HG02571 (cell line): ENCODE measurements at regions not wholly inside any gene's neighbourhood (a gene's known extent, or its start where the extent isn't known, plus 50 kb on each side); places are given as distances from the start of the nearest gene placed in this dataset.

Experiments
- ATAC-seq: cut with Tn5 transposase; IDR thresholded peaks from one replicate; pipeline ENCODE4 v1.9.1; 2021; ENCODE audit warnings: mild to moderate bottlenecking, moderate library complexity; ENCODE audit not compliant: unreplicated experiment

- ATAC-seq = no peak
Measured at GRCh38 chr11:92739491-92739890, 230.0 kb upstream of the MTNR1B start.

- ATAC-seq = no peak
Measured at GRCh38 chr11:92740276-92740675, 229.2 kb upstream of the MTNR1B start.

DNA sequence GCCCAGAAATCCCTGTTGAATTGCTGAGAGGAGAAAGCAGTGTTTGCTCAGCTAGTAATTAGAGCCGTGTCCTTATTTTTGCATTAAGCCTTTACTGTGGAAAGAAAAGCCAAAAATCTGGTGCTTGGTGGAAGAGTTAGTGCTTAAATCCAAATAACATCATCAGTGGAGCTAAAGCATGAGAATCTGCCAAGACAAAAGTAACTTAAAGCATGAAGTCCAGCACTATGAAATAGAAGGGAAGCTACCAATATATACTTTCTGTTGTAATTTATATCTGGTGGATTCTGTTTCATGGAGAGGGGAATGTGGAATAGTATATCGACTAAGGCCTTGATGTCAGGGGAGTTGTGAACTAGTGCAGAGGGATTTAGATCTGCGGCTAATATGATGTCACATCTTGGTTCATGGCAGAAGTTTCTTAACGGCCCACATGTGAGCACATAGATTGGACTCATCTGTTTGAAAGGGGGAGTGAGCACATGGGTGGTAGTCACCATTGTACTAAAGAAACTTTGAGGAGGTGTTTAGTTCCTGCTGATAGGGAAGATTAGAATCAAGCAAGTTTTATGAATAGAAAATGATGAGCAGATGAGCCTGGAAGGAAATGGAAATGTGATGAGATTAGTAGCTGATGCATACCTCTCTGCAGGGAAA is 224.4 kb upstream of the MTNR1B start:
- ATAC-seq = no peak

GRCh38 chr11:92750794-92751193 is 218.7 kb upstream of the MTNR1B start:
- ATAC-seq = no peak

GRCh38 chr11:92751594-92751993 is 217.9 kb upstream of the MTNR1B start:
- no peak for ATAC-seq

DNA sequence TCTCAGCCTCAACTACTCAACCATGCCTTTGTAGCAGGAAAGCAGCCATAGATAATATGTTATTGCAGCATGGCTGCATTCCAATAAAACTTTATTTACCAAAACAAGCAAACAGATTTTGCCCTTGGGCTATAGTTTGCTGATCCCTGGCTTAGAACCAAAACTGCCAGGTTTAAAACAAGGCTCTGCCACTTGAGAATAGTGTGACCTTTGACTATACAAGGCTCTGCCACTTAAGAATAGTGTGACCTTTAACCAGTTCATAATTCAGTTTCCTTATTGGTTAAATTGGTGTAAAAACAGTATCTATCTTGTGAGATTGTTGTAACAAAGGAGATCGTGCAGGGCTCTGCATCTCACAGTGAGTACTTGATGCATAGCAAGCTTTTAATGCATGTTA is 217.3 kb upstream of the MTNR1B start:
- no peak for ATAC-seq

GRCh38 chr11:92753161-92753560 is 216.3 kb upstream of the MTNR1B start:
- ATAC-seq = no peak

DNA sequence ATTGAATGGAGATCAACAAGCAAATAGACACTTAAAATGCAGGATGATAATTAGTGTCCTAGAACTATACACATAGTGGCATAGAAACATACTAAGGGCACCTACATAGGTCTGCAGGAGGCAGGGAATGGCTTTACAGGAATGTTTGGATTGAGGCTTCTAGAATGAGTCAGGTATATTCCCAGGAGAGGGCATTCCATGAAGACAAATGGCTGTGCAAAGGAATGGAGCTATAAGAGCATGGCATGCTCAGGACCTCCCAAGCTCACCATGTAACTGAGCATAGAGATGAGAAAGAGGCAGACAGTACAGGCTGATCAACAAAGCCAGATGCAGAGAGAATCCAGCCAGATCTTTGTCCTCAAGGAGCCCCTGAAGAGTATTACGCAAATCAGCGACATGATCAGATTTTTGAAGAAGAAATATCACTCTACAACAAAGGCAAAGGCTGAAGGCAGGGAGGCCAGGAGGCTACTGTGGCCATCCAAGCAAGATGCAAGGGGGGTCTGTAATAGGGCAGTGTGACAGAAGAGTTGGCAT is 211.1 kb upstream of the MTNR1B start:
- no peak for ATAC-seq

DNA sequence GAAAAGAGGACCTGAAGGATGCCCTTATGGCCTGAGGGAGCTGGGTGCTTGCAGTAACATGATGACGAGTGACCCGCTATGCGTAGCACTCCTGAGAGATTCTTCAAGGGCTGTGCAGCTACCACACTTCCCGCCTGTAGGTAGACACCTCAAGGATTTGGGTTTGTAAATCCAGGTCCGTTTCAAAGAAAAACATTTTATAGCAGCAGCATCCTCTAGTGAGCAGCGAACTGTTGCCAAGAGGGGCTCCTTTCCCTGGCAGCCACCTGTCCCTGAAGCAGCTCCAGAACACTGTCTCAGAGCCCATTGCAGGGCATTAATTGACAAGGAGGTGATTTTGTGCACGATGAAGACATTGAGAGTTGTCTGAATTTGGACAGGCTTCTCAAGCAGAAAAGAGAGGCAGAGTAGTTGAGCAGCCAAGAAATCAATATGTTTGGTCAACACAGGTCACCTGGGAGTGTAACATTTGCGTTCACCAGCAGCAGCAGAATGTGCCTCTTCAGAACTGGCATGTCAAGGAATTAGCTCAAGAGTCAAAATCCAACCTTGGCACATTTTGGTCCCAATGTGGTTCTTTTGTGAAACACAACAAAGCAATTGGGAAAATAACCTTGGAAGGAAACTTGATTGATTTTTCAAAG is 209.8 kb upstream of the MTNR1B start:
- no peak for ATAC-seq

DNA sequence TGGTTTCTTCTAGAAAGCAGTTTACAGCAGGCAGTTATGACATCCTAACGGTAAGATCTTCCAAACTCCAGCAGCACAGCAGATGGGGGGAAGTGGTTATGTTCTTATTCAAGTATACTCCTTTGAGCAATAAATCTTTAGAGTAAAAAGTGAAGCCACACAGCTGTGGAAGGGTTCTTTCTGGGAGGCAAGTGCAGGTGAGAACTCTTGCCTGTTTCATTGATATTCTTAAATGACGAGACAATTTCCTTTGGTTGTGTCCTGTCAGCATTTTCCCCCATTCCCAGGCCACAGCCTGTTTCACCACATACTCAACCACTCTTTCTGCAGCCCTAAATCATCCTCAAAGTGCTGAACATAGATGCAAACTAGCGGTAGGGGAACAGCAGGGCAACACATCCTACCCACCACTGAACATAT is 207.3 kb upstream of the MTNR1B start:
- ATAC-seq = no peak

DNA sequence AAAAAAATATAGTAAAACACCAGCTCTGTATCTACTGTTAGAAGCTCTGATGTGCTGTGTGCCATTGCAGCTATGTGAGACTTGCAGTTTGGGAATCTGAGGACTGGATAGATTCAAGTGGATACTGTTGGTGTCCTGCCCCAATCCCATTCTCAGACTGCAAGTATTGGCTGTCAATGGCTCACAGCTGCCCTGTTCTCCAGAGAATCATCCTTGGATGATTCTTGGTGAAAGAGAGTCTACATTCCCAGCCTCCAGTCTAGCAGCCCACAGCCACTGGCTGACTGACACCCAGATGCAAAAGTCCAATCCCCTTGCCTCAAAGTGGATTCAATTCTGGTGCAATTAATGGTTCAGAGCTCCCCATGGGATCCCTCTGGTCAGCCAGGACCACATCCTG is 206.1 kb upstream of the MTNR1B start:
- ATAC-seq = no peak

- ATAC-seq = no peak
Measured at GRCh38 chr11:92764128-92764527, 205.3 kb upstream of the MTNR1B start.

- no peak for ATAC-seq
Measured at GRCh38 chr11:92765082-92765840, 204.2 kb upstream of the MTNR1B start.

DNA sequence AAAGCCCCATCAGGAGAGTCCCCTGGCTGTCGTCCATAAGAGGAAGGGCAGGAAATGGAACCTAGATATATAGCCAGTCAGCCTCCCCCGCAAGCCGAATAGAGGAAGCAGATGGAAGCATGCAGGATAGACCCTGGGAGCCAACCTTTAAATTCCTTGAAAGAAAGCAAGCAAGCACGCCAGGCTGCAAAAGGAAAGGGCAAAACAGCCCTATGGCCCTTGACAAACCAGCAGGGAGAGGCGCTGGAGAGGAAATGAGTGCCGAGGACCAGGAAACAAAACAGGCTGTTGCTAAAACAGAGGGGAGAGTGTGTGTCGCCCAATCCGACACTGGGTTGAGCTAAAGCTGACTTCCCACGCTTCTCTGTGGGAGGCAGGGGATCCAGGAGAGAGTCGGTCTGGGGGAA is 203.5 kb upstream of the MTNR1B start:
- ATAC-seq = no peak

DNA sequence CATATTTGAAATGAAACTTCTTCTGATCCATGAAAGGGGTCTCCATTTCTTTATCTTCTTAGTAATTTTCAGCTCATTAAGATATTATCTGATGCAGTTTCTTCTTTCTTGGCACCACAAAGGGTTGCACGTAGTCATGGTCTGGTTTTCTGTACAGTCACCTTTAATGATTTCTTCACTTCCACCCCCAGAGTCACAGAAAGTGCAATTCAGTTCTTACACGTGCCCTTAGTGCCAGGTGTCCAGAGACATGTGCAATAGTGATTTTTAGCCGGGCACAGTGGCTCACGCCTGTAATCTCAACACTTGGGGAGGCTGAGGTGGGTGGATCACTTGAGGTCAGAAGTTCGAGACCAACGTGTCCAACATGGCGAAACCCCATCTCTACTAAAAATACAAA is 202.8 kb upstream of the MTNR1B start:
- ATAC-seq = no peak

GRCh38 chr11:92767416-92767815 is 202.0 kb upstream of the MTNR1B start:
- ATAC-seq = no peak

DNA sequence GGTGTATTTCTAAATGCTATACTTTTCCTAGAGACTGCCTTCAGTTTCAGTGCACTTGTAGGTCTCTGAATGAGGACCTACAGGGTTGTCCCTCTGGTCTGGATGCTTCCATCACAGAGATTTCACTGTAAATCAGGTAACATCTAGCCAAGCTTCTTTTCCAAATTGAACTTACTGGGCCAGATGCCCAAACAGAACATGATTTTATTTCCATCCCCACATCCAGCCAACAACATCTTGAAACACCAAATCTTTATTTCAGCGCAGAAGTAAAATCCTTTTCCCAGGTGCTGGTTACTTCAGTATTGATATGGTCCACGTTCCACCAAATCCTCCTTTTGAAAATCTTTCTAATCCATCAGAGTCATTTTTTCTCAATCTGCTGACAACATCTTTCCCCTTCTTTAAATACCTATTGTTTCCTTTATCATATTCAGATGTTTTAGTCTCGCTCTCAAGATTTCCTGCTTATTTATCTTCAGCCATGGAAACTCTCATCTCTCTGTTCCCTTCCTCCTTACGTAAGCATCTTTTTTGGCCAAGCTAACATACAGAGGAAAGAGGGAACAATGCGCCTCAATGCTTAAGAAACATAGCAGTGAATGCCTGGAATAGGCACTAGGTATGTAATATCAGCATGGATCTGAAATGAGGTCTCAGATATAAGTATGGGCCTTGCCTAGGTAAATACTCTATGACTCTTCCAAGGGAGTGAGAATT is 201.2 kb upstream of the MTNR1B start:
- ATAC-seq = no peak

GRCh38 chr11:92769112-92769511 is 200.3 kb upstream of the MTNR1B start:
- no peak for ATAC-seq

DNA sequence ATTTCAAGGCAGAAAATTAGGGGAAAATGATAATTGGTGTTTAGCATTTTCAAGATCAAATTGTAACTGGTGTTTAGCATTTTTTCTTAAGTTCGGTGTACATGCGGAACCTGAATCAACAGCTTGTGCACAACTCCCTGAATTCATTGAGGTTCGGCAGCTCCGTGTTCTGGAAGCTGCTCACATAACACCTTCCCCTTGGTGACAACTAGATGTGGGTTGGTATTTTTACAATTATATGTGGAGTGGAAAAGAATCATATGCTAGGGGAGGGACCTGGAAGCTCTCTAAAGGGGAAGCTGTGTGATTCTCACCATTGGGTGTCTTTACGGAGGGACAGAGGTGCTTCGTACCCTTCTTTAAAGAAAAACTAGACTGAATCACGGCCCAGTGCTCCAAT is 199.0 kb upstream of the MTNR1B start:
- ATAC-seq = no peak

DNA sequence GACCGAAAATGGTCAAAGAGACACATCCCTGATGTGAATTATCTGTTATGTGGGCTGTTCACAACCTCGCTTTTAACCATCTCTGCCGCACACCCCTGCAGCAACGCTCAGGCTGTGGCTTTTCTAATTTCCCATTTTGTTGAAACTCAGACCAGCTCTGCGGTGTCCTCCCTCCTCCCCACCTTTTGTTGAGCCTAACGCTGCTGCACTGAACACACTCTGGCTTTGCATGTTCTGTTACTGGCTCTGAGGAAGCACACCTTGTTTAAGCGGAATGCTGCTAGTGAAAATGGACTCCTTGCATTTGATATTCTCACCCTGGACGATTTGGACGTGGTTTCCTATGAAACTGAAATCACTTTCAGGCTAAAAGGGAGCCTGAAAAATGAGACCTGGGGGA is 198.5 kb upstream of the MTNR1B start:
- ATAC-seq = no peak

- ATAC-seq = no peak
Measured at GRCh38 chr11:92771701-92772100, 197.8 kb upstream of the MTNR1B start.
